Cardiac fibroblast (primary cell): ENCODE measurements at regions not wholly inside any gene's neighbourhood (a gene's known extent, or its start where the extent isn't known, plus 50 kb on each side); places are given as distances from the start of the nearest gene placed in this dataset.
A peak's percentile ranks its signal among the peaks of the same experiment; 100 is the strongest.

ENCODE experiments used
- DNase-seq, 2 donors: peaks; one replicate each; pipeline versions ENCODE4 v3.0.0 to v3.0.0-alpha.2; 2010; ENCODE audit warnings: low read depth in 2 of 2
- H3K4me3 ChIP-seq, 2 donors: replicated peaks in 1 of 2; 1 replicate in 1 of 2; 2 replicates in 1 of 2; pipeline ENCODE4 v1.5.1; 2011; ENCODE audit warnings: low read depth in 2 of 2, low read length in 2 of 2, mild to moderate bottlenecking in 2 of 2, moderate library complexity in 1 of 2
- TF ChIP-seq, protein P1 (sequence below): IDR thresholded peaks from one replicate; pipeline ENCODE4 v1.5.1; 2011; ENCODE audit warnings: low read depth, mild to moderate bottlenecking, low read length, inconsistent platforms

DNA sequence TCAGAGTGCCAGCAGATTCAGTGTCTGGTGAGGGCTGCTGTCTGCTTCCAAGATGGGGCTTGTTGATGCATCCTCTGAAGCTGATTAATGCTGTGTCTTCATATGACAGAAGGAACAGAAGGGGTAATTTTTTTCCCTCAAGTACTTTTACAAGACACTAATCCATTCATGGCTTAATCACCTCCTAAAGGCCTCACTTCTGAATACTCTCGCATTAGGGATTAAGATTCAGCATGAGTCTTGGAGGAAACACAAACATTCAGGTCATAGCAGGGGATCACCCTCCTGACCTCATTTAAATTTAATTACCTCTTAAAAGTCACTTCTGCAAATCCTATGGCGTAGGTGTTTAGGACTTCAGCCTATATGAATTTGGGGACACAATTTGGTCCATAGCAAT is 1145.5 kb upstream of the PCDH10 start:
- H3K4me3 ChIP-seq = no peak overlapping the region
- DNase-seq = no peak
- TF ChIP-seq, protein P1, sequence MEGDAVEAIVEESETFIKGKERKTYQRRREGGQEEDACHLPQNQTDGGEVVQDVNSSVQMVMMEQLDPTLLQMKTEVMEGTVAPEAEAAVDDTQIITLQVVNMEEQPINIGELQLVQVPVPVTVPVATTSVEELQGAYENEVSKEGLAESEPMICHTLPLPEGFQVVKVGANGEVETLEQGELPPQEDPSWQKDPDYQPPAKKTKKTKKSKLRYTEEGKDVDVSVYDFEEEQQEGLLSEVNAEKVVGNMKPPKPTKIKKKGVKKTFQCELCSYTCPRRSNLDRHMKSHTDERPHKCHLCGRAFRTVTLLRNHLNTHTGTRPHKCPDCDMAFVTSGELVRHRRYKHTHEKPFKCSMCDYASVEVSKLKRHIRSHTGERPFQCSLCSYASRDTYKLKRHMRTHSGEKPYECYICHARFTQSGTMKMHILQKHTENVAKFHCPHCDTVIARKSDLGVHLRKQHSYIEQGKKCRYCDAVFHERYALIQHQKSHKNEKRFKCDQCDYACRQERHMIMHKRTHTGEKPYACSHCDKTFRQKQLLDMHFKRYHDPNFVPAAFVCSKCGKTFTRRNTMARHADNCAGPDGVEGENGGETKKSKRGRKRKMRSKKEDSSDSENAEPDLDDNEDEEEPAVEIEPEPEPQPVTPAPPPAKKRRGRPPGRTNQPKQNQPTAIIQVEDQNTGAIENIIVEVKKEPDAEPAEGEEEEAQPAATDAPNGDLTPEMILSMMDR = no peak

DNA sequence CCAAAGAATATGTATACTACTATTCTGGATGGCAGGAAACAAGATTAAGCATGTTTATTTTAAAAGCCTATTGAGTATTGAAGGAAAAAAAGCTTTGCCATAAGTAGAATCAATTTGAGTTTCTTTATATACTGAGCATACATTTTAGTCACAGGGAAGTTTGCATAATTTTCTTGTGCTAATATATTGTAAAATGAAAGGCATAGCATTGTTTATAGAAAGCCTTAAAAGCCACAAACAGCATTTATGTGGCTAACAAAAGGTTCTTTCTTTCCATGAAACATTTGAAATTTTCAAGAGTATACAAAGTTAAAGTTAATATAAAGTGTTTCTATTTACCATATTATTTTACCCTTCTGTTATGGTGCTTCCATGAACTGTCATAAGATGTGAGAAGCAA is 1133.8 kb upstream of the PCDH10 start:
- TF ChIP-seq, protein P1 = no peak
- no peak overlapping the region for H3K4me3 ChIP-seq
- no peak for DNase-seq

DNA sequence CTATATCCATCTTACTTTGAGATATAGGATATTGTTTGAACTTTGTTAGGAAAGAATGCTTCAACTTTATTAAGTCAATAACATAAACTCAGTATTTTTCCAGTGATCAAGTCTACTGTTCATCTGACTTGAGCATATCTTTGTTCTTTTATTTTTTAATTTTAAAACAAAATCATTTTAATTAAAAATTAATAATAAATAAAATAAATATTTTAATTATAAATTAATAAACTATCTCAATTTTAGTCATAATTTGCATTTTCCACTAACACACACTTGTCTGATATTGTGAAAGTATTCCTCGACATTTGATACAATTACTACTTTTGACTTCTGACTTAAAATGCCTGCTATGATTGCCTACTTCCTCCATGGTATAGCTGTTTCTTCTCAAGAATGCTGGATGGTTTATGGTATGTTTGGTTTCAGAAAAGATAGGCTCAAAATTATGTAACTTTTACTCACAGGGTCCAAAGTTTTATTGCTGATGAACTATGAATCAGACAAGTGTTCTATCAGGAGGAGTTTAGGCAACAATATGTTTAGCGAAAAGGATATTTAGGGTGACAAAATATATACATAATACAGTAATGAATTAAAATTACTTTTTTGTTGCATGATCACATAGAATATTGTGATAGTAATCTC is 1132.3 kb upstream of the PCDH10 start:
- DNase-seq = no peak
- TF ChIP-seq, protein P1 = no peak
- no peak overlapping the region for H3K4me3 ChIP-seq

DNA sequence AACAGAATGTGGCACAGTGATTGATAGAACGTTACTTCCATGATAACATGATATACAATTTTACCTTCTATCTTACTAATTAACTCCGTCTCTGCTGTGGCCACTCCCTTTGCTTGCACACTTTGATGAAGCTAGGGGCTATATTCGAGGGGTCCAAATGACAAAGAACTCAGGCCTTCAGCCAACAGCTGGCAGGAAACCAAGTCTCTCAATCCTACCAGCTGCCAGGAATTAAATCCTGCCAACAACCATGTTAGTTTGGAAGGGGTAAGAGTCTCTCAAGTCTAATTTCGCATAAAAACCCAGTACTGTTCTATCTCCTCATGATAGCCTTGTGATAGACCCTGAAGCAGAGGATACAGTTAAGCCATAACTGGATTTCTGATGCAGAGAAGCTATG is 1122.9 kb upstream of the PCDH10 start:
- H3K4me3 ChIP-seq = no peak overlapping the region
- TF ChIP-seq, protein P1 = no peak
- DNase-seq = no peak

DNA sequence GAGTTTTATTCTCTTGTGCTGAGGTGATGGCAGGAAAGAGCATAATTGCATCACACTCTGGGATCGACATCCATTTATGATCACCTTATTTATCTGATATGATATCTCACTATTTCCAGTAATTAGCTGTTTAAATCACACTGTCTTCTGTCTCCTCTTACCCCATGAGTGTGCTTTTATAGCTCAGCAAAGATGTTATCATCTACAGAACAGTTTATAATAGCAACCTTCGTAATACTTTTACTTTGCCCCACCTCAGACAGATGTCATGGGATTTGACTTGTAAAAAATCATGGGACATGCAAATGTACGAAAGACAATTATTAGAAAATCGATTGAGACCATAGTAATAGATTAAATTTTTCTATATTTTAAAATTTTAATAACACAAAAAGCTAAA is 1122.3 kb upstream of the PCDH10 start:
- TF ChIP-seq, protein P1 = no peak
- DNase-seq = no peak
- H3K4me3 ChIP-seq = no peak overlapping the region

DNA sequence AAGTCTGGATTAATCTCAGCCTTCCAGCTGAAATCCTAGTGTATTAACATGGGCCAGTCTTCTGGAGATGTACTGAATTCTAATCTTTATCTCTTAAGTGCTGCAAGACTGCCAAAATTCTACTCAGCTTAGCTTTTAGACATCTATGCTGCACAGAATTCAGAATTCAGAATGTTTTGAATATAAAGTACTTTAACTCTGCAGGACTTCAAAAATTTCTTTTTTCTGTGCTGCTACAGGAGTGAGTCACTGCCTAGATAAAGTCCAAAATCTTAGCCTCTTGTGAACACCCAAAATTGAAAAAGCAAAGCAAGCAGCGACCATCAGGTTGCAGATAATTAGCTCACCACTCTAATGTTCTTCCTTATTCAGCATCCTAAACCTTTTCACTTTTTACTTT is 1092.6 kb upstream of the PCDH10 start:
- DNase-seq = peak; percentile 14 to 49
- TF ChIP-seq, protein P1 = no peak
- H3K4me3 ChIP-seq = no peak overlapping the region

DNA sequence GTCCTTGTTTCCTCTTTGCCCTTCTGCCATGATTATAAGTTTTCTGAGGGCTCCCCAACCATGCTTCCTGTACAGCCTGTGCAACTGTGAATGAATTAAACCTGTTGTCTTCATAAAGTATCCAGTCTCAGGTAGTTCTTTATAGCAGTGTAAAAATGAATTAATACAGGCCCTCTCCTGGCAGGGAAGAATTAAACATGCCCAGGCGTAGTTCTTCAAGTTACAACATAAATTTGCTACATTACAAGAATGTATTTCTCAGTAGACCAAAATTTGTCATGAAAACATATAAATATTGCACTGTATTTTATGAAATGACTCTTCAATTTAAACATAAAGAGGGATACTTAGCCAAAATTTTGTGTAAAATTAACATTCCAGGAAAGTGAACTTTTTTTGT is 1089.9 kb upstream of the PCDH10 start:
- H3K4me3 ChIP-seq = no peak overlapping the region
- TF ChIP-seq, protein P1 = no peak
- DNase-seq = no peak
